ENCODE measurements at regions not wholly inside any gene's neighbourhood (a gene's known extent, or its start where the extent isn't known, plus 50 kb on each side); places are given as distances from the start of the nearest gene placed in this dataset.

- TF ChIP-seq CTCF (conservative IDR thresholded peaks at IDR 0.05; ENCODE audit: low read depth, low read length): no peak
- no peak for TF ChIP-seq EZH2 (IDR thresholded peaks at IDR 0.05; ENCODE audit: borderline replicate concordance, low read depth, low read length, poor library complexity, severe bottlenecking)
Measured at GRCh38 chr16:26710450-26710849, 356.3 kb upstream of the C16orf82 start.
